GM21717 (cell line): ENCODE measurements at regions not wholly inside any gene's neighbourhood (a gene's known extent, or its start where the extent isn't known, plus 50 kb on each side); places are given as distances from the start of the nearest gene placed in this dataset.
"Not testable (repeated sequence)": the region's sequence is repeated elsewhere in the genome, so short reads cannot be mapped to it uniquely, and the experiment has no call there.

Source experiments
- ATAC-seq: cut with Tn5 transposase; IDR thresholded peaks from one replicate; pipeline ENCODE4 v1.9.1; 2021; ENCODE audit warnings: mild to moderate bottlenecking, moderate library complexity; ENCODE audit not compliant: unreplicated experiment

GRCh38 chr6:79394690-79395089 lies 142.5 kb downstream of the LCA5 start:
- ATAC-seq: no peak

- no peak for ATAC-seq
Measured at GRCh38 chr6:79392094-79392493, 145.1 kb downstream of the LCA5 start.

GRCh38 chr6:79391480-79391879 lies 145.8 kb downstream of the LCA5 start:
- no peak for ATAC-seq

- ATAC-seq: no peak
Measured at GRCh38 chr6:79385893-79386292, 151.3 kb downstream of the LCA5 start.

- no peak for ATAC-seq
Measured at GRCh38 chr6:79385333-79385732, 150.9 kb upstream of the HMGN3 start.

- ATAC-seq: no peak
Measured at GRCh38 chr6:79384845-79385244, 150.4 kb upstream of the HMGN3 start.

- no peak for ATAC-seq
Measured at GRCh38 chr6:79378957-79379356, 144.5 kb upstream of the HMGN3 start.

- no peak for ATAC-seq
Measured at GRCh38 chr6:79377888-79378348, 143.4 kb upstream of the HMGN3 start.

- ATAC-seq: no peak
Measured at GRCh38 chr6:79377047-79377446, 142.6 kb upstream of the HMGN3 start.

- ATAC-seq: no peak
Measured at GRCh38 chr6:79375635-79376337, 141.3 kb upstream of the HMGN3 start.

- no peak for ATAC-seq
Measured at GRCh38 chr6:79374308-79374707, 139.8 kb upstream of the HMGN3 start.

GRCh38 chr6:79373880-79374279 lies 139.4 kb upstream of the HMGN3 start:
- ATAC-seq: no peak

- no peak for ATAC-seq
Measured at GRCh38 chr6:79373246-79373645, 138.8 kb upstream of the HMGN3 start.

- ATAC-seq: no peak
Measured at GRCh38 chr6:79372757-79373156, 138.3 kb upstream of the HMGN3 start.

GRCh38 chr6:79369026-79369425 lies 134.5 kb upstream of the HMGN3 start:
- no peak for ATAC-seq

GRCh38 chr6:79363441-79363840 lies 129.0 kb upstream of the HMGN3 start:
- ATAC-seq: not testable (repeated sequence)

GRCh38 chr6:79361074-79361473 lies 126.6 kb upstream of the HMGN3 start:
- not testable (repeated sequence) for ATAC-seq

GRCh38 chr6:79353226-79353625 lies 118.7 kb upstream of the HMGN3 start:
- no peak for ATAC-seq

- no peak for ATAC-seq
Measured at GRCh38 chr6:79338493-79338892, 104.0 kb upstream of the HMGN3 start.

GRCh38 chr6:79335133-79335674 lies 100.7 kb upstream of the HMGN3 start:
- peak; percentile 94 for ATAC-seq

- ATAC-seq: peak; percentile 10
Measured at GRCh38 chr6:79334674-79335073, 100.2 kb upstream of the HMGN3 start.

- ATAC-seq: no peak
Measured at GRCh38 chr6:79330704-79331103, 96.2 kb upstream of the HMGN3 start.

- ATAC-seq: no peak
Measured at GRCh38 chr6:79313254-79313653, 78.8 kb upstream of the HMGN3 start.
